ENCODE measurements at regions not wholly inside any gene's neighbourhood (a gene's known extent, or its start where the extent isn't known, plus 50 kb on each side); places are given as distances from the start of the nearest gene placed in this dataset.

GRCh38 chr12:65660096-65660495 lies 164.2 kb upstream of the HMGA2 start:
- POLR2A ChIA-PET = no interaction called here
- CTCF ChIA-PET = interaction anchor here (0.7 to 1.4 kb wide), 2 partner anchors 8 to 12 kb away, joined by 4 to 5 read pairs; no protein-coding TSS in a partner anchor

GRCh38 chr12:65660836-65661235 lies 163.4 kb upstream of the HMGA2 start:
- DNase-seq (ENCODE audit: extremely low spot score) = no peak
- no peak for TF ChIP-seq CTCF (IDR thresholded peaks at IDR 0.05; ENCODE audit: control extremely low read depth, extremely low read depth, low read depth, missing control alignments)
- POLR2A ChIA-PET = no interaction called here
- CTCF ChIA-PET = interaction anchor here (0.7 to 1.4 kb wide), 2 partner anchors 9 to 13 kb away, joined by 4 to 5 read pairs; no protein-coding TSS in a partner anchor

More at GRCh38 chr12:65660096-65660495, 164.2 kb upstream of the HMGA2 start:
- DNase-seq (ENCODE audit: extremely low spot score) = no peak
- TF ChIP-seq CTCF (IDR thresholded peaks at IDR 0.05; ENCODE audit: control extremely low read depth, extremely low read depth, low read depth, missing control alignments) = no peak

GRCh38 chr12:65662590-65662989 lies 161.7 kb upstream of the HMGA2 start:
- ChIA-PET POLR2A (no interaction called here), CTCF (no interaction called here)
- no peak for DNase-seq (ENCODE audit: extremely low spot score)
- no peak for TF ChIP-seq CTCF (IDR thresholded peaks at IDR 0.05; ENCODE audit: control extremely low read depth, extremely low read depth, low read depth, missing control alignments)

GRCh38 chr12:65663097-65663496 lies 161.2 kb upstream of the HMGA2 start:
- ChIA-PET CTCF (no interaction called here), POLR2A (no interaction called here)
- DNase-seq (ENCODE audit: extremely low spot score) = no peak
- no peak for TF ChIP-seq CTCF (IDR thresholded peaks at IDR 0.05; ENCODE audit: control extremely low read depth, extremely low read depth, low read depth, missing control alignments)

- no peak for TF ChIP-seq CTCF (IDR thresholded peaks at IDR 0.05; ENCODE audit: control extremely low read depth, extremely low read depth, low read depth, missing control alignments)
- CTCF ChIA-PET = no interaction called here
Measured at GRCh38 chr12:65663648-65664047, 160.6 kb upstream of the HMGA2 start.

GRCh38 chr12:65664715-65665250 lies 159.5 kb upstream of the HMGA2 start:
- POLR2A ChIA-PET = no interaction called here
- TF ChIP-seq CTCF (IDR thresholded peaks at IDR 0.05; ENCODE audit: control extremely low read depth, extremely low read depth, low read depth, missing control alignments) = no peak
- CTCF ChIA-PET = no interaction called here
- DNase-seq (ENCODE audit: extremely low spot score) = no peak

More at GRCh38 chr12:65663648-65664047, 160.6 kb upstream of the HMGA2 start:
- POLR2A ChIA-PET = no interaction called here
- no peak for DNase-seq (ENCODE audit: extremely low spot score)

Measured in GM10248 (cell line).